VCaP (cell line): ENCODE measurements at regions not wholly inside any gene's neighbourhood (a gene's known extent, or its start where the extent isn't known, plus 50 kb on each side); places are given as distances from the start of the nearest gene placed in this dataset.

Source experiments
- H3K27ac ChIP-seq: fragments of 450-650 bp; 2 replicates; pipeline ENCODE4 v1.5.1; 2017
- CTCF ChIP-seq: fragments of 450-650 bp; conservative IDR thresholded peaks from 2 replicates; pipeline ENCODE4 v1.5.1; 2017; ENCODE audit warnings: mild to moderate bottlenecking, moderate library complexity

DNA sequence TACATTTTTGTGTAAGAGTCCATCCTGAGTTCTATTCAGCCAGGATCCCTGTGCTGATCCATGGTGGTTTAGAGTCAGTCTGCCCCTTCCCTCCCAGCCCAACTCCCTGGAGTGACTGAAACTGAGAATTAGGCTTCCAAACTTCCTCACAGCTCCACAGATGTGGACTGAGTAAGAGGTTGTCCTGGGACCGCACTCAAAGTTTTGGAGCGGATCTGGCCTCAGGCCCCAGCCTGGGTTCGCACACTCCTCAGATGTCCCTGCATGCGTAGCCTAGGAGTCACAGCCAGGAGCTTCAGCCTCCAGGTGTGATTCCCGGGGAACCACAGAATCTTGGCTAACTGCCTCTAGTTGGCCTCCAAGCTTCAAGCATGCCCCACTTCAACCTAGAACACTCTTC is 218.1 kb downstream of the C7orf25 start:
- TF ChIP-seq CTCF, result no peak
- peak overlapping the region; percentile 91; the same call in 1 of the 2 replicates for H3K27ac ChIP-seq

DNA sequence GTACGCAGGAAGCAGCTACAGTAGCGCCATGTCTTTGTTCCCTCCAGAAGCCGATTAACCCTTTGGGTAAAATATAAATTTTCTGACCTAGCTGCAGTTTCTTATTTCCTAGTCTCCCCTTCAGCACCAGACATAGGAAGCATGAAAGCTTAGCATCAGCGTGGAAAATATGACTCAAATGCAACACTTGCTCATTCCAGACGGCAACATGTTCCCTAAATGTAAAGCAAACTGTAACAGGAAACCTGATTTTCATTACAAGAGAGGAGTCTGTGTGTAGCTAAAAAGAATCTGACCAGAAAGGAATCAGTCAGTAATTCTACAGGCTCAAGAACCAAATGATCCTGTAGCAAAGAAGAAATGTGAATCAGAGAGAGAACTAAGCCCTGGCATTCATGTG is 219.2 kb downstream of the C7orf25 start:
- H3K27ac ChIP-seq, result no peak overlapping the region
- TF ChIP-seq CTCF, result no peak

DNA sequence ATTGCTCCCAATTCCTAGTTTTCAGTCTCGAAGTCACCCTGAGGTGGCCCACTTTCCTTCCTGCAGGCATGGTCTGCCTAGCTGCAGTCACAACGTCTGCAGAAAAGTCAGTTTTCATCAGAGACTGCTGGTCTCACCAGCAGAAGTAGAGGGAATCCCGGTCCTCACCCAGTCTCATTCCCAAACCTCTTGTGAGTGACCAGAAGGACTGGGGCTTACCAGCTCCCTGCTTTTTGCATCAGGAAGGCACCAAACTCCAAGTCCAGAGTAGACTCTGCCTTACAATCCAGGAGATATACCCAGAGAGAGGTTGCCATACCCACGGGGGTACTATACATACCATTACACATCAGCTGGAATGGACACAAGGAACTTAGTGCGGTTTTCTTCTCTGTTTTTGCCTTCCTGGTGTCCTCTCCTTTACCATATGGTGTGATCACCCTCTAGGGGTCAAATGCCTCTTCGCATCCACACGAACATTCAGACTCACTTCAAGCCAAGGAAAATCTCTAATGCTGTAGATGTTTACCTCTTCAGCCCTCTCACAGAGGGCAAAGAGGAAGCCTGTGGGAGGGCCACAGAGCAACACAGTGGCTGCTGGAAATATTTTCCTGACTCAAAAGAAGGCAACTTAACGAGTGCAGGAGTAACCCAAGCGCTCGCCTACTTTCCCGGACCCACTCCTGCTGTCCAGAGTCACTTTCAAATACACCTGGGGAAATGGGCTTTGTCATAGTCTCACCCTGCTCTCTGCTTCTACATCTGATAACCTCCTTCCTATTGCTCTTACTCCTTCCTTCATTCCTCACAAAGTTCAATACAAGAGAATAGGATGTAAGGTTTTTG is 220.9 kb downstream of the C7orf25 start:
- TF ChIP-seq CTCF, result peak; percentile 92
- peak overlapping the region; percentile 29; the same call in 1 of the 2 replicates for H3K27ac ChIP-seq

GRCh38 chr7:42689626-42690025 is 222.2 kb downstream of the C7orf25 start:
- no peak overlapping the region for H3K27ac ChIP-seq

DNA sequence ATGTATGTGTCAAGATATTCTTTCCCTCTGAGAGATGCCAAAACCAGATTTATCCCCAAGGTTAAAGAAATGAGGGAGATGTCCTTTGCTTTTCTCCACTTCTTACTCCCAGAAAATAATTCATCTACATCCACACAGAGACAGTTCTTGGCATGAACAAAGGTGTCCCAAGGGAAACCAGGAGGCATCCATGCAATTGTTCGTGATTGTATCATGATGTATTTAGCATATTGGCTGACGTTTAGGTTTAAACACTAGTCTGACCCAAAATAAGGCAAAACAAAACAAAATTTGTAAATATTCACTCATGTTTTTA is 223.9 kb downstream of the C7orf25 start:
- H3K27ac ChIP-seq, result no peak overlapping the region
- TF ChIP-seq CTCF, result no peak

More at GRCh38 chr7:42689626-42690025, 222.2 kb downstream of the C7orf25 start:
- TF ChIP-seq CTCF, result no peak

DNA sequence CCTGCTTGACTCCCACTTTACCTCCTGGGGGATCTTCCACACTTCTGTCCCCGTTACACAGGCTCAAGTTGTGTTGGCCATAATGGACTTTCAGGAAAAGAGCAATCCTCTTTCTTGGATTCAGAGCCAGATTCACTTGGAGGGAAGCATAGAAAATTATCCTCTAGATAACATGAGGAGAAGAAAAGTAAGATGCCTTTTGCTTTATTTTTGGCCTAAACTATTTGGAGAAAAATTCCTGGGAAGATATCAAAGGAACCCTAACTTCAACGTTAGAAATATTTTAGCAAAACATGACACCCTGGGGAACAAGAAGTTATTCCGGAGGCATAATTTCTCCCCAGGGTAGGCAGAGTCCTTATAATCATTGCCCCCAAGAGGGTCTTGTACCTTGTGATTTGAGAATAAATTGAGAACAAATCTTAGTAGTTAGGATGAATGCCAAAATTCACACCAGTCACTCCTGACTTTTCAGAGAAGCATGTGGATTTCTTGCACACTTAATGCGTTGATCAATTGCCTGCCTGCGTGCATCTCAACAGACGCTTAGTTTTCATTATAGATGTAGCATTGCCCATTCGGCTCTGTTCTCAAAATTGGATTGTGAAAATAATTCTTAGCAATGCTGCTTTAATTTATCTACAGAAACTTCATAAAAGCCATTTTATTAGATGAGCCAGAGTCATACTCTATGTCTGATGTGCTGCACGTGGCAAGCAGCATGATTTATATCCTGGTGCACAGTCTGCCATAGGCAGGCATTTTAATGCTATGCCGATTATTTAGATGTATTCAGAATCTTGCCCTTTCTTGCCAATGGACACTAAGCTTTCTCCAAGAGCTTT is 224.4 kb downstream of the C7orf25 start:
- H3K27ac ChIP-seq, result no peak overlapping the region
- TF ChIP-seq CTCF, result no peak

DNA sequence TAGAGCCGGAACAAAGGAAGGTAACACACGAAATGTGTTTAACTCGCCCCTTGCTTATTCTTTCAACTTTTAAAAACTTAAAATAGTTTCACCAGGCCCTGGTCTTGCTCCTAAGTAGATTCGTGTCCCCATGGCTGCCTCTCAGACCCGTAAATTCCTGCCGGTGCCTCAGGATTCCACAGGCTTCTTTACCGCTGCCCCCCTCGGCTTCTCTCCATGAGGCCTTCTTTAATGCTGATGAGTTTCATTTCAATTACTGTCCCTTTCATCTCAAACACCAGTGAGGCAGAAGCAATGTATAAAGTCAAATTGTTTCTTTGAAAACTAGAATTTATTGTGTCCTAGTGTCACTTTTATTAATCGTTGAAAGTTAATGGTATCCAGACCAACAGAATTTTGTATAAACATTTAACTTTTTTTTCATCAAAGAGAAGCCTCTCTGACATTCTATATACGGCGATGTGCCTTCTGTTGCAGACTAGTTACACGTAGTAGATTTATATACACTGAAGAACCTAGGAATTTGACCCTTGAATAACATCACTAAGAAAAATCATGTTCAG is 225.2 kb downstream of the C7orf25 start:
- TF ChIP-seq CTCF, result no peak
- no peak overlapping the region for H3K27ac ChIP-seq
